Urinary bladder (tissue), 3 donors: ENCODE measurements at regions not wholly inside any gene's neighbourhood (a gene's known extent, or its start where the extent isn't known, plus 50 kb on each side); places are given as distances from the start of the nearest gene placed in this dataset.
"Not testable (repeated sequence)": the region's sequence is repeated elsewhere in the genome, so short reads cannot be mapped to it uniquely, and the experiment has no call there.

Source experiments
- DNase-seq: peaks from one replicate; pipeline ENCODE4 v3.0.0-alpha.2; 2015; ENCODE audit errors: extremely low spot score
- H3K27ac ChIP-seq: one replicate; pipeline ENCODE4 v1.5.1; 2013; ENCODE audit warnings: low read depth, mild to moderate bottlenecking, moderate library complexity
- H3K36me3 ChIP-seq: one replicate; pipeline ENCODE4 v1.6.1; 2013; ENCODE audit warnings: mild to moderate bottlenecking, moderate library complexity; ENCODE audit not compliant: insufficient read depth
- H3K4me1 ChIP-seq: one replicate; pipeline ENCODE4 v1.6.1; 2013; ENCODE audit warnings: mild to moderate bottlenecking, moderate library complexity; ENCODE audit not compliant: insufficient read depth
- H3K4me3 ChIP-seq: one replicate; pipeline ENCODE4 v1.5.1; 2013; ENCODE audit warnings: low read depth, low read length
- whole genome bisulfite sequencing: extraction: QIAGEN DNeasy Blood & Tissue Kit; methylation state at CpG from one replicate; pipeline ENCODE4 v1.1.7; 2013; 5-methylcytosine and 5-hydroxymethylcytosine counted together
- donor health status: healthy with polysubstance abuse.
- donor health status: healthy.

DNA sequence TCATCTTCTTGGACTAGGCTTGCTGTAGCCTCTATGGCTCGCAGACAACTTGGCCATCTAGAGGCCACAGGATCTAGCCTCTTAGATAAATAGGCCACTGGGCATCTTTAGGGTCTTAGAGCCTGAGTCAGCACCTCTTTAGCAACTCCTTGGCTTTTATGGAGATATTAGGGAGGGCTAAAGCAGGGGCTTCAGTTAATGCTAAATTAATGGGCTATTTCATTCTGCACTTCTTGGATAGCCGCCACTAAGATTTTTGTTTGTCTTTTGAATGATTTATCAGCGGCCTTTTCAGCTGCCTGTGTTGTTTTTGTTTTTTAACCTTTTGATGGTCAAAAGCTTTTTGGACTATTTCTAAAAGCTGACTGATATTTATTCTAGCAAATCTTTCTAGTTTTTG, 118.3 kb downstream of the UNC93B1 start:
- not testable (repeated sequence) for H3K4me1 ChIP-seq, H3K36me3 ChIP-seq, H3K27ac ChIP-seq, H3K4me3 ChIP-seq, DNase-seq
- WGBS = 31% methylated on average over 3 of the region's 3 CpGs

DNA sequence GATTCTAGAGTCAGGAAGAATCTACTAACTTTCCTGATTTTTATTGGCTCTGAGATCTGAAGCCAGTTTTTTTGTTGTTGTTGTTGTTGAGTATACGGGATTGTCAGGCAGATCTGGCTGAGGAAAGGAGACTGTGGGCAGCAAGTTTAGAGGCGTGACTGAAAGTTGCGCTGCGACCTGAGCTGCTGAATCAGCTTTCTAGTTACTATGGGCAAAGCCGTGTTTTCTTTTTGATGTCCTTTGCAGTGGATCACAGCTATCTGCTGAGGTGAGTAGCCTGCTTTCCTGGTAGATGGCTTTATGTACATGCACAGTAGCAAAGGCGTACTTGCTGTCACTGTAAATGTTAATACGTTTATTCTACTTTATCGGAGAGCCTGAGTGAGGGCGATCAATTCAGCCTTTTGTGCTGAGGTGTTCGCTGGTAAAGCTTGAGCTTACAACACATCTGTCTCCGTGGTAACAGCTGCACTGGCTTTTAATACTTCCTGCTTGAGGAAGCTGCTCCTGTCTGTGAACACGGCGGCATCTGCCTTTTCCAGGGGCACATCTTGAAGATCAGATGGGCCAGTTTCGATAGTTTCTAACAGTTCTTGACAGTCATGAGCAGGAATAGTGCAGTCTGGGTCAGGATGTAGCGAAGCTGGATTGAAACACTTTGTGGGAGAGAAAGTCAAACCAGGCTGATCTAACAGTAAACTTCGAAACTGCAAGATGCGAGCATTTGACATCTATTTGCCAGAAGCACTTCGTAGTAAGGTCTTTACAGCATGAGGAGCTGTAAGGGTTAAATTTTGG, 118.9 kb downstream of the UNC93B1 start:
- DNase-seq, H3K4me3 ChIP-seq: not testable (repeated sequence)
- 24% methylated on average over 18 of the region's 18 CpGs for WGBS

DNA sequence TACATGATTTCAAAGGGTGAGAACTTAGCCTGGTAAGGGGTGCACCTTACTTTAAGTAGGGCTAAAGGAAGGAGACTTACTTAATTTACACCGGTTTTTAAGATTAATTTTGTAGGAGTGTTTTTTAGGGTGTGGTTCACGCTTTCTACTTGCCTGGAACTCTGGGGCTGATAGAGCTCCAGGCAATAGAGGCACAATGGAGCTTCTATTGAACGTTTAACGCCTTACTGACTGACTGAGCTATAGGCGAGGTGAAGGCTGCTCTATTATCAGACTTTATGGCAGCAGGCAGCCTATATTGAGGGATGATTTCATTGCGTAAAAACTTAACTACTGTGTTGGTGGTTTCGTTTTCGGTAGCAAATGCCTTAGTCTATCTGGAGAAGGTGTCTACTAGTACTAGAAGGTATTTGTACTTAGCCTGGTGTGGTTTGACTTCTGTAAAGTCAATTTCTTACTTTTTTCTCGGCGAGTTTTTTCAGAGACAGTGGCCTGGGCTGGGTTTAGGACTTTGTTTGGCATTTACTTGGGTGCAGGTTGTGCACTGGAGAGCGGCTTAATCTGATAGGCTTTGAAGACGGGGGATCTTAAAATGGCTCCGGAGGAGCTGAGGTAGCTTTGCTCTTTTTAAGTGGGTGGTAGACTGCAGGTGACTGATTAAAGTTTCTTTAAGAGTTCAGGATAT, 119.7 kb downstream of the UNC93B1 start:
- DNase-seq, H3K4me3 ChIP-seq, H3K36me3 ChIP-seq, H3K27ac ChIP-seq, H3K4me1 ChIP-seq: not testable (repeated sequence)
- 67% methylated on average over 13 of the region's 13 CpGs for WGBS

More for the DNA sequence above, 118.9 kb downstream of the UNC93B1 start:
- not testable (repeated sequence) for H3K27ac ChIP-seq, H3K4me1 ChIP-seq, H3K36me3 ChIP-seq

DNA sequence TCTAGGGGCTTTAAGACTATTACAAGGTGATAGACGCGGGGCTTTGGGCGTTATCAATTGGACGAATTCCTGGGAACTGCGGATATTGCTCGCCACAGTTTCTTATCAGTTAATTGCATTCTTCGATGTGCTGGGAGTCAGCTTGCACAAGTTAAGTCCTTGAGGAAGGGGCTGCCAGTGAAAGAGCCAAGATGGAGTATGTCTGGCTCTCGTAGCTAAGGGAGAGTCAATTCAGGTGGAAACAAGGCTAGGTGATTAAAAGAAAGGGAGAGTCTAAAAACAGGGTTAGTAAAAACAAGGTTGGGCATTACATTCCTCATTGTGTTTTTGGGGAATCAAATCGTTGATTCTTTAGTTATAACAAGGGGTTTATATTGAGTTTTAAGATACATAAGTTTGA, 121.6 kb downstream of the UNC93B1 start:
- H3K4me1 ChIP-seq, H3K4me3 ChIP-seq, H3K27ac ChIP-seq, H3K36me3 ChIP-seq, DNase-seq: not testable (repeated sequence)
- WGBS = 37% methylated on average over 9 of the region's 9 CpGs

DNA sequence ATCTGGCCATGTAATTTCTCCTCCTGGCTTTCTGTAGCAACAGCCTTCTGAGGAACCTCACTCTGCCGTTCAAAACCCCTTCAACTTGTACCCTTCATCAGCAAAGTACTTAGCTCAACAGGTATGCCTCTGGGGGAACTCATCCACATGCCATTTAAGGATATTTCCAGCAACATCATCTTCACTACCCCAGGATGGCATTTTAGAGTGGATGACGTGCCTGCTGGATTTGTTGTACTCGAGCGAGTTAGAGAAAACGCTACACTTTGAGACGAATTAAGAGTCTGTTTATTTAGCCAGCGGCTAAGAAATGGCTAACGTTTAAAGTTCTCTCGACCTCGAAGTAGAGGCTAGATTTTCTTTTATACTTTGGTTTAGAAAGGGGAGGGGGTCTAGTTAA, 122.1 kb downstream of the UNC93B1 start:
- H3K27ac ChIP-seq, H3K4me3 ChIP-seq, H3K36me3 ChIP-seq, DNase-seq, H3K4me1 ChIP-seq: not testable (repeated sequence)
- 35% methylated on average over 10 of the region's 10 CpGs for WGBS

DNA sequence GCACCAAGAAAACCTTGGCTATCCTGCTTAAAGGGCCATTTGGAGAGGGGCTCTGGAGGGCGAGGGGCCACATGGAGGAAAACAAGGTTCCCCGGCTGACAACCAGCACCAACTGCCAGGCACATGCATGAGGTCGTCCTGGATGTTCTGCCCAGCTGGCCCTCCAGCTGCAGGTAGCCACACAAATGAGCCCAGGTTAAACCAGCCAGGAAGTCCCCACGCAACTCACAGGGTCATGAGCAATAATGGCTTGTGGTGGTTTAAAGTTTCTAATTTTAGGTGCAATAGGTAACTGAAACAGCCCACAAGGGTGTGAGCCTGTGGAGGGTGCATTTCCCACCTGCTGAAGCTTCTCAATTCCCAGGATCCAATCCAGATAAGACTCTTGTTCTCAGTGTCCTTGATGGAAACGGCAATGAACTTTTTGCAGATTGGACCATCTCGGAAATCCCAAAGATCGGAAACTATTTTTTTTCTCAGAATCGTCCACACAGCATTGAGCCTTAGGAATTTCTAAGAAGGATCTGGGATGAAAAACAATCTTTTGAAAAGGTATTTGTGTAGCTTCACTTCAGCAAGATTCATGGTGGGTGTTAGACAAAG, 123.2 kb downstream of the UNC93B1 start:
- H3K4me1 ChIP-seq, H3K36me3 ChIP-seq, DNase-seq, H3K27ac ChIP-seq, H3K4me3 ChIP-seq: not testable (repeated sequence)
- 89% methylated on average over 8 of the region's 8 CpGs for WGBS

DNA sequence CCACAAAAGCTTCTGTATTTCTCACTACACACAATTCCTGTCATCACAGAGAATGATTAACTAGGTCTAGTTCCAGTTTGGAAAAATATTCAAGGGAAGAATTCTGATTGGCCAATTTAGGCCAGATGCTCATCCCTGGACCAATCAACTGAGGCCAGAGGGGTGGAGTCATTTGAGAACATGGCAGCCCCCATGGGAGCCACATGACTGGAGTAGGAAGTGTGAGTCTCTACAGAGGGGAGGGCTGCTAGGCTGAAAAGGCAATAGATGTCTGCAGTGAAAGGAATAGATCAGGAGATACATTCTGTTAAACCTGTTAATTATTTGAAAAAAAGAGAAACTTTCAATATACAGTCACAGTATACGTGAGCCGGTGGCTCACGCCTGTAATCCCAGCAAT, 125.2 kb downstream of the UNC93B1 start:
- not testable (repeated sequence) for H3K36me3 ChIP-seq, H3K4me3 ChIP-seq, H3K4me1 ChIP-seq, DNase-seq, H3K27ac ChIP-seq
- 85% methylated on average over 3 of the region's 3 CpGs for WGBS

DNA sequence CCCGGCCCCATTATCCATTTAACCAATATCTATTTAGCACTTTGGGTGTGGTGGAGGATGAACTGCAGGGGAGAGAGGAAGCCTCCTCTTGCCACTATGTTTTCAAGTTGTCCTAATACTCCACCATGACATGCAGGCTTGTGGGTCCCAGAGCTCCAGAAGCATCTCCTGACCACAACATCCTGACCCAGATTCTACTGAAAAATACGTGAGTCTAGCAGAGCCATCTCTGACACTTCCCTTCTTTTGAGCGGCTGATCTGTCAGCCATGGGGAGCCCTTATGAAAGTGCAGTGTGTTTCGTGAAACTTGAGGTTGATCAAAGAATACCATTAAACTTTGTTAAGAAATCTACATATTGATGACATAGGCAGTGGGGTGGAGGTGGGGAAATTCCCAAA, 126.6 kb downstream of the UNC93B1 start:
- H3K36me3 ChIP-seq, H3K4me3 ChIP-seq, H3K4me1 ChIP-seq, DNase-seq, H3K27ac ChIP-seq: not testable (repeated sequence)
- WGBS = 62% methylated on average over 4 of the region's 4 CpGs

DNA sequence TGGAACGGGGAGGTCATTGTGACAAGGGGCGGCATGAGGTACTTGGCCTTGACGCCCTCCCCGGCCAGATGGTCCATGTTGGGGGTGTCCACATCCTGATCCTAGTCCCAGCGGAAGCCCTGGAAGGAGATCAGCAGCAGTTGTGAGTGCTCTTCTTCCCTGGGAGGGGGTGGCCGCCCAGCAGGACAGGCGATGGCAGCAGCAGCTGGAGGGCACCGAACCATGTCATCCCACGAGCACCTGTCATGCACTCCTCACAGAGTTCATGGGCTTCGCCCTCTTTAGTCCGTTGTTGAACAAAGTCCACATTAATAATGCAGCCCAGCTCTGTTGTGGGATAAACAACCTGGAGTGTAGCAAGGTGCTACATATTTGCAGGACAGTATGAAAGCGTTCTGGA, 130.7 kb downstream of the UNC93B1 start:
- not testable (repeated sequence) for H3K27ac ChIP-seq, H3K4me3 ChIP-seq, H3K4me1 ChIP-seq, DNase-seq, H3K36me3 ChIP-seq
- WGBS = 82% methylated on average over 12 of the region's 12 CpGs

DNA sequence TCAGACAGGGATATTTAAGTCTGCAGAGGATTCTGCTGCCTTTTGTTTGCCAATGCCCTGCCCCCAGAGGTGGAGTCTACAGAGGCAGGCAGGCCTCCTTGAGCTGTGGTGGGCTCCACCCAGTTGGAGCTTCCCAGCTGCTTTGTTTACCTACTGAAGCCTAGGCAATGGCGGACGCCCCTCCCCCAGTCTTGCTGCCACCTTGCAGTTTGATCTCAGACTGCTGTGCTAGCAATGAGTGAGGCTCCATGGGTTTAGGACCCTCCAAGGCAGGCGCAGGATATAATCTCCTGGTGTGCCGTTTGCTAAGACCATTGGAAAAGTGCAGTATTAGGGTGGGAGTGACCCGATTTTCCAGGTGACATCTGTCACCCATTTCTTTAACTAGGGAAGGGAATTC, 132.7 kb downstream of the UNC93B1 start:
- not testable (repeated sequence) for H3K36me3 ChIP-seq, H3K27ac ChIP-seq, H3K4me3 ChIP-seq, H3K4me1 ChIP-seq, DNase-seq
- WGBS = 92% methylated on average over 5 of the region's 5 CpGs

DNA sequence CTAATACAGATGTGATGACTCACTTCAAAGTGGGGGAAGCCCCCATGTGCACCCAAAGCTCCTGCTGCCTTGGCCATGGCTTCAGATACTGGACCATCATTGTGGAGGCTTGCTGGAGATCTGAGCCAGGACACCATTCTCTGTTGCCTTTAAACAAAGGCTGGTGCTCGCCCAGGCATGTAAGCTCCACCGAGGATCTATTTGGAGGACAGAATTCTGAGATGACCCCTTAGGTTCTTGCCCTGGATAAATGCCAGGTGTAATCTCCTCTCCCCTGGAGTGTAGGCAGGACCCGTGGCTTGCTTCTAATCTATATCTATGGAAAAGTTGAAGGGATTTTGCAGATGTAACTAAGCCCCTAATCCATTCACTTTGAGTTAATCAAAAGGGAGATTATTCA, 141.0 kb downstream of the UNC93B1 start:
- H3K27ac ChIP-seq, DNase-seq, H3K4me3 ChIP-seq, H3K36me3 ChIP-seq, H3K4me1 ChIP-seq: not testable (repeated sequence)
- WGBS = 50% methylated on average over 3 of the region's 3 CpGs

DNA sequence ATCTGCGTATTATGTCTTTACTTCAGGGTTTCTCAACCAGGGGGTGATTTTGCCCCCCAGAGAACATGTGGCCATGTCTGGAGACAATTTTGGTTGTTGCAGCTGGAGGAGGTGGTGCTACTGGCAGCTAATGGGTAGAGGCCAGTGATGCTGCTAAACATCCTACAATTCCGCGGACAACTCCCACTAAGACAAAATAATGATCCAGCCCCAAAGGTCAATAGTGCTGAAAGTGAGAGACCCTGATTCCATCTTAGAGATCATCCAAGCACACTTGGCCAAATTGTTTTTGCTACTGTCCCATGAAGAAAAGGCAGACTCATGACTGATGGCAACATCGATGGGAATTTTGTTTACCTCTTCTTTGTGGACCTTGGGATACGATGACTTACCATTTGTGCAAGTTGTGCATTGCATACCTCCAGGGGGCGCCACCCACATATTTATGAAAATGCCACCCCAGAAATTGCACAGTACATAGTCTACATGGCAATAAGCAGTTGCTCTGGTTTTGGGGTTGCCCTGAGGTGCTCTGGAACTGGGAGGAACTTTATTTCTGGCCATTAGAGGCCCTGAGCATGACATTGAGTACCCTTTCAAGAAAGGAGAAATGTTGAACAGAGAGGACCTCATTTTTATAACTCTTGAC, 144.3 kb downstream of the UNC93B1 start:
- not testable (repeated sequence) for H3K27ac ChIP-seq, H3K4me1 ChIP-seq, DNase-seq, H3K4me3 ChIP-seq, H3K36me3 ChIP-seq
- 71% methylated on average over 4 of the region's 6 CpGs for WGBS

DNA sequence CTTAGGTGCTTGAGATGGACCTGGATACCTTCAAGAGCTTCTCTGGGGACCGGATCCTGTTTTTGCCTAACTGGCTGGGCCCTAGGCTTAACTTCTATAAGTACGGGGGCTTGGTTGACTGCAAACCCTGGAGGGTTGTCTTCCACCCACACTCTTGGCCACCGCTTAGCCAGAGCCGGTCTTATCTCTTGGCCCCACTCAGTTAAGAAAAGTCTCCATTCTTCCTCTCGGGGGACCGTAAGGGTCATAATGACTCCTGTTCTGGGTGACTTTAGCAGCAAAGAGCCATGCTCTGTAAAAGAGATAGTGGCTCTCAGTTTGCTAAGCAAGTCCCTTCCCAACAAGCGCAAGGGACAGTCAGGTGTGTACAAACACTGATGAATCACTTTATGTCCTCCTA, 153.2 kb downstream of the UNC93B1 start:
- H3K36me3 ChIP-seq, H3K4me1 ChIP-seq, DNase-seq, H3K4me3 ChIP-seq, H3K27ac ChIP-seq: not testable (repeated sequence)
- 56% methylated on average over 7 of the region's 7 CpGs for WGBS

DNA sequence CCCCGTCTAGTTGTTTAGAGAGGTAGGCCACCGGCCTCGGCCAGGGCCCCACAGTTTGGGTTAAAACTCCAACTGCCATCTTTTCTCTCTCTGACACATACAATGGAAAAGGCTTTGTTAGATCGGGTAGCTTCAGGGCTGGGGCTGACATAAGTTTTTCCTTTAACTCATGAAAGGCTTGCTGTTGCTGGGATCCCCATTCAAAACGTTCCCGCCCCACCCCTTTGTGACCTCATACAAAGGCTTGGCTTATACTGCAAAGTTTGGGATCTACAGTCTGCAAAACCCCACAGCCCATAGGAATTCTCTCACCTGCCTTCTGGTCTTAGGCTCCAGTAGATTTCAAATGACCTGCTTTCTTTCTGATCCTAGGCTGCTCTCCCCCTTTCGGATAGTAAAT, 154.1 kb downstream of the UNC93B1 start:
- DNase-seq, H3K27ac ChIP-seq, H3K4me3 ChIP-seq, H3K36me3 ChIP-seq, H3K4me1 ChIP-seq: not testable (repeated sequence)
- WGBS = 66% methylated on average over 7 of the region's 7 CpGs
